ENCODE measurements at regions not wholly inside any gene's neighbourhood (a gene's known extent, or its start where the extent isn't known, plus 50 kb on each side); places are given as distances from the start of the nearest gene placed in this dataset.

DNA sequence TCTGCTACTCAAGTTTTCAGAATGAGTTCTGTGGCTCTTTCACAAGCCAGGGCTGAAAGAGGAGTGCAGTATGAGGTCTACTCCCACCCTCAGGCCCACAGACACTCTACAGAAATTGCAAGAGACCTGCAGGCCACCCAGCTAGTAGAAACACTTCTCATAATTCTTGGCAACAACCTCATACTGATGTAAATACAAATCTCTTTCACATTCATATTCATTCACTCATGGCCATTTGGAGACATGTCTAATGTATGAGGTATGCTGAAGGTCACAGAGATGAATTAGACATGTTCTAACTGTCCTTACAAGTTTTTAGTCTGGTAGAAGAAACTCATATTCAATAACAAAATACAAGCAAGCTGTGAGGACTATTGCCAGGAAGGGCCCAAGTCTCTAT is 83.8 kb upstream of the KLHL29 start:
- TF ChIP-seq, protein P1, sequence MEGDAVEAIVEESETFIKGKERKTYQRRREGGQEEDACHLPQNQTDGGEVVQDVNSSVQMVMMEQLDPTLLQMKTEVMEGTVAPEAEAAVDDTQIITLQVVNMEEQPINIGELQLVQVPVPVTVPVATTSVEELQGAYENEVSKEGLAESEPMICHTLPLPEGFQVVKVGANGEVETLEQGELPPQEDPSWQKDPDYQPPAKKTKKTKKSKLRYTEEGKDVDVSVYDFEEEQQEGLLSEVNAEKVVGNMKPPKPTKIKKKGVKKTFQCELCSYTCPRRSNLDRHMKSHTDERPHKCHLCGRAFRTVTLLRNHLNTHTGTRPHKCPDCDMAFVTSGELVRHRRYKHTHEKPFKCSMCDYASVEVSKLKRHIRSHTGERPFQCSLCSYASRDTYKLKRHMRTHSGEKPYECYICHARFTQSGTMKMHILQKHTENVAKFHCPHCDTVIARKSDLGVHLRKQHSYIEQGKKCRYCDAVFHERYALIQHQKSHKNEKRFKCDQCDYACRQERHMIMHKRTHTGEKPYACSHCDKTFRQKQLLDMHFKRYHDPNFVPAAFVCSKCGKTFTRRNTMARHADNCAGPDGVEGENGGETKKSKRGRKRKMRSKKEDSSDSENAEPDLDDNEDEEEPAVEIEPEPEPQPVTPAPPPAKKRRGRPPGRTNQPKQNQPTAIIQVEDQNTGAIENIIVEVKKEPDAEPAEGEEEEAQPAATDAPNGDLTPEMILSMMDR (IDR thresholded peaks at IDR 0.05; ENCODE audit: low read depth, low read length): no peak
- no peak for TF ChIP-seq EZH2phosphoT487 (IDR thresholded peaks at IDR 0.05; ENCODE audit: low read depth)
